Hepatocyte (in vitro differentiated cells): ENCODE measurements at regions not wholly inside any gene's neighbourhood (a gene's known extent, or its start where the extent isn't known, plus 50 kb on each side); places are given as distances from the start of the nearest gene placed in this dataset.

Experiments used
- DNase-seq: peaks from one replicate; pipeline ENCODE4 v3.0.0-alpha.2; 2016; ENCODE audit warnings: low spot score
- H2AFZ ChIP-seq: fragments of 200-600 bp; sonication (generic); 2 replicates; pipeline ENCODE4 v1.6.0; 2016; ENCODE audit warnings: antibody characterized with exemption, mild to moderate bottlenecking
- H3K27ac ChIP-seq: fragments of 200-600 bp; sonication (generic); 2 replicates; pipeline ENCODE4 v1.5.1; 2016; ENCODE audit warnings: mild to moderate bottlenecking
- H3K27me3 ChIP-seq: fragments of 200-600 bp; sonication (generic); 2 replicates; pipeline ENCODE4 v1.6.1; 2016
- H3K36me3 ChIP-seq: fragments of 200-600 bp; sonication (generic); replicated peaks from 2 replicates; pipeline ENCODE4 v1.5.1; 2016; ENCODE audit warnings: low read depth; ENCODE audit not compliant: insufficient read depth
- H3K4me1 ChIP-seq: fragments of 200-600 bp; sonication (generic); 2 replicates; pipeline ENCODE4 v1.5.1; 2016; ENCODE audit warnings: mild to moderate bottlenecking, moderate library complexity; ENCODE audit not compliant: insufficient read depth
- H3K4me2 ChIP-seq: fragments of 200-600 bp; sonication (generic); 2 replicates; pipeline ENCODE4 v1.6.0; 2016
- H3K4me3 ChIP-seq: fragments of 200-600 bp; sonication (generic); 2 replicates; pipeline ENCODE4 v1.5.1; 2016; ENCODE audit warnings: mild to moderate bottlenecking
- H3K79me2 ChIP-seq: fragments of 200-600 bp; sonication (generic); 2 replicates; pipeline ENCODE4 v1.6.0; 2017; ENCODE audit warnings: mild to moderate bottlenecking
- H3K9me2 ChIP-seq: fragments of 200-600 bp; sonication (generic); replicated peaks from 2 replicates; pipeline ENCODE4 v1.6.0; 2017; ENCODE audit warnings: mild to moderate bottlenecking; ENCODE audit not compliant: insufficient read depth
- H3K9me3 ChIP-seq: fragments of 200-600 bp; sonication (generic); 2 replicates; pipeline ENCODE4 v1.5.1; 2016; ENCODE audit warnings: low read depth, mild to moderate bottlenecking
- H4K20me1 ChIP-seq: fragments of 200-600 bp; sonication (generic); 2 replicates; pipeline ENCODE4 v1.6.0; 2016; ENCODE audit warnings: mild to moderate bottlenecking; ENCODE audit not compliant: insufficient read depth, poor library complexity, severe bottlenecking
- EZH2 ChIP-seq: fragments of 200-600 bp; sonication (generic); IDR thresholded peaks from 2 replicates; pipeline ENCODE4 v1.6.1; 2016; ENCODE audit warnings: antibody characterized with exemption, mild to moderate bottlenecking, borderline replicate concordance
- EZH2phosphoT487 ChIP-seq: fragments of 200-600 bp; sonication (generic); IDR thresholded peaks from one replicate; pipeline ENCODE4 v1.6.1; 2018; ENCODE audit warnings: antibody characterized with exemption, mild to moderate bottlenecking, low read depth, moderate library complexity; ENCODE audit not compliant: unreplicated experiment, severe bottlenecking
- WGBS: methylation state at CpG from one replicate; pipeline ENCODE4 v1.1.6; 2016; ENCODE audit warnings: low lambda C conversion rate; ENCODE audit errors: missing lambda C conversion rate; 5-methylcytosine and 5-hydroxymethylcytosine counted together
- TF ChIP-seq, protein P1 (sequence below): fragments of 200-600 bp; sonication (generic); IDR thresholded peaks from 2 replicates; pipeline ENCODE4 v1.5.1; 2016; ENCODE audit warnings: antibody characterized with exemption, mild to moderate bottlenecking; ENCODE audit not compliant: poor library complexity

DNA sequence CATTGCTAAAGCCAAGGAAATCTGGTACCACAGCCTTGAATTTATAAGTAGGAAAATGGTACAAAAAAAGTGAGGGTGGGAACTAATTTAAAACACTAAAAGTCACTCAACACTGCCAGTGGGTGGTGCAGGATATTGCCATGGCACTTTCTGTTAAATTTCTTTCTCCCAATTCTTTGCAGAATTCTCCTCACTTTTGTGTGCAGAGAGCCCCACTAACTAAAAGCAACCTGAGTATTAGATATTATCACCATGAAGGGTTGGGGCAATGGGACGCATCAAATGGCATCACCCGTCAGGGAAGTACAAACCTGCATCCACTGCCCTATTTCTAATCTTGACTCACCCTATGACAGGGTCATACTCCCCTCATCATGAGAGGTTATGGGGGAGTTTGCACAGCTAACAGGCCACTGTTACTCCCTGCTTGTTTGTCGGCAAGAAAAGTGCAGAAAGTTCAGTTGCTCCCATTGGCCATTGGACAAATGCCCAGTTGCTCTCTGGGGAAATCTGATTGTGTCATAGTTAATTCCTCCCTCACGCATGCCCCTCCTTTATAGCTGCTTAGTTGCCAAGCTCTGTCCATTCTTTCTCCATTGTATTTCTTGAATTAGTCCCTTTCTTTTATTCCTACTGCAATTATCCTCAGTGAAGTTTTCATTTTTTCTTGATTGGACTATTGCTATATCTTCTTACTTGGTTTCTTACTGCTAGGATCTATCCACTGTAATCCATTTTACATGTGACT lies 93.8 kb upstream of the BLID start:
- Histone ChIP-seq H3K4me1 (peaks cover 27% of the 10 kb centered on the region), H3K36me3 (no peaks in the 10 kb centered on the region), H3K4me2 (no peak overlapping the region), H4K20me1 (no peaks in the 10 kb centered on the region), H3K27ac (peak overlapping the region; percentile 32), H3K9me3 (no peaks in the 10 kb centered on the region), H3K4me3 (no peak overlapping the region), H3K27me3 (no peaks in the 10 kb centered on the region), H3K9me2 (no peaks in the 10 kb centered on the region), H3K79me2 (no peaks in the 10 kb centered on the region), H2AFZ (no peak overlapping the region)
- 75% methylated on average over 4 of the region's 4 CpGs for WGBS
- TF ChIP-seq EZH2, result no peak
- TF ChIP-seq EZH2phosphoT487, result no peak
- TF ChIP-seq, protein P1, sequence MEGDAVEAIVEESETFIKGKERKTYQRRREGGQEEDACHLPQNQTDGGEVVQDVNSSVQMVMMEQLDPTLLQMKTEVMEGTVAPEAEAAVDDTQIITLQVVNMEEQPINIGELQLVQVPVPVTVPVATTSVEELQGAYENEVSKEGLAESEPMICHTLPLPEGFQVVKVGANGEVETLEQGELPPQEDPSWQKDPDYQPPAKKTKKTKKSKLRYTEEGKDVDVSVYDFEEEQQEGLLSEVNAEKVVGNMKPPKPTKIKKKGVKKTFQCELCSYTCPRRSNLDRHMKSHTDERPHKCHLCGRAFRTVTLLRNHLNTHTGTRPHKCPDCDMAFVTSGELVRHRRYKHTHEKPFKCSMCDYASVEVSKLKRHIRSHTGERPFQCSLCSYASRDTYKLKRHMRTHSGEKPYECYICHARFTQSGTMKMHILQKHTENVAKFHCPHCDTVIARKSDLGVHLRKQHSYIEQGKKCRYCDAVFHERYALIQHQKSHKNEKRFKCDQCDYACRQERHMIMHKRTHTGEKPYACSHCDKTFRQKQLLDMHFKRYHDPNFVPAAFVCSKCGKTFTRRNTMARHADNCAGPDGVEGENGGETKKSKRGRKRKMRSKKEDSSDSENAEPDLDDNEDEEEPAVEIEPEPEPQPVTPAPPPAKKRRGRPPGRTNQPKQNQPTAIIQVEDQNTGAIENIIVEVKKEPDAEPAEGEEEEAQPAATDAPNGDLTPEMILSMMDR, result no peak
- DNase-seq, result peak; percentile 42

DNA sequence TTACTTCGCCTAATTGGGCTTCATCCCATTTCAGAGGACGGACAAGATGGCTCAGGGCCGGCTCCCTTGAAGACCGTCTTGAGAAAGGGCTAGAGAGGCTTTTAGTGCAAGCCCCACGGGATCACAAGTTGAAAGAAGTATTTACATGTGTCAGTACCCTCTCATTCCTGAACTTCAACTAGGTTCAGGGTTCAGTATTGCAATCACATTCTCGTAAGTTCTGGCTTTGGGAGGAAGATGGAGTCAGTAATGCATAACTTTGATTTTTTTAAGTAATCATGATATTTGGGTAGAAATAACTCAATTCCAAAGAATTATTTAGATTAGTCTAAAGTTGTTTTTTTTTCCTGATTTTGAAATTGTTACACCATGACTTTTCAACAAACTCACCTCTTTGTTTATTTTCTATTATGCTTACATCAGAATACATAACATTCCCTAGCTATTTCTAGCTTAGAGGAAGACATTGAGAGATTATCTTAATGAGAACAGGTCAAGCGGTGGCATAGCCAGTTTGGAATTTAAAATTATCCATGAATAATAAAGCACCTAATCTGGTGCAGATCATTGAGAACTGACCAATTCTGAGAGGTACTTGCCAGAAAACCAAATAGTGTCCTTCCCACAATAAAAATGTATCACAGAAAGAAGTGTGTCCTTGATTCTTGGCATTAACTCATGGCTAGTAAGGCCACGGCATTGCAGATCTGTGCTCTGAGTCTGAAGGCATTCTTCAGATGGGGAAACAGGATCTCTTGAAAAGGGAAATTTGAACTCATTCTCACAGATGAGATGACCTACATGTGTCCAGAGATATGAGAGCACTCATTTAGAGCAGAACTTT lies 92.1 kb upstream of the BLID start:
- TF ChIP-seq EZH2phosphoT487, result no peak
- TF ChIP-seq, protein P1, result no peak
- H3K4me1 ChIP-seq, result peaks cover 25% of the 10 kb centered on the region
- H3K9me3 ChIP-seq, result no peaks in the 10 kb centered on the region
- peak overlapping the region; percentile 85 for H3K27ac ChIP-seq
- H3K4me3 ChIP-seq, result no peak overlapping the region
- no peaks in the 10 kb centered on the region for H3K27me3 ChIP-seq
- DNase-seq, result no peak
- no peak overlapping the region for H2AFZ ChIP-seq
- no peaks in the 10 kb centered on the region for H3K9me2 ChIP-seq
- no peaks in the 10 kb centered on the region for H3K79me2 ChIP-seq
- no peaks in the 10 kb centered on the region for H3K36me3 ChIP-seq
- peak overlapping the region; percentile 62 for H3K4me2 ChIP-seq
- no peaks in the 10 kb centered on the region for H4K20me1 ChIP-seq
- WGBS, result 70% methylated on average over 8 of the region's 8 CpGs

DNA sequence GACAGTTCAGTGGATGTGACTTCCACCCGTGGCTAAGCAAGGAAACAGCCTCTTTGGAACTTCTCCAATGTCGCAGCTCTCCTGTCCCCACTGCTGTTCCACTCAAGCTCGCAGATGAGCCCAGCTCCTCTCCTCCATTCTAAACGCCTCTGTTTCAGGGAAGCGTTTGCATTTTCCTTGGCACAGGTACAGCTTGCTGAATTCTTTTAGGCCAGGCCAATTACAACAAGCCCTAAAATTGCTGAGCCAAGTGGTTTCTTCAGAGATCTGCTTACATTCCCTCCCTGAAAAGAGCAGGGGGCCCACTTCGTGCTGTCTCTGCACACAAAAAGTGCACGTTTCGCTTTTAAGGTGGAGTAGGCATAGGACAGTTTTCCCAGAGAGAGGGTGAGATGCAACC lies 91.5 kb upstream of the BLID start:
- Histone ChIP-seq H3K4me3 (no peak overlapping the region), H4K20me1 (no peaks in the 10 kb centered on the region), H3K4me1 (peaks cover 28% of the 10 kb centered on the region), H3K4me2 (peak overlapping the region; percentile 62), H3K27ac (peak overlapping the region; percentile 85), H3K27me3 (no peaks in the 10 kb centered on the region), H3K79me2 (no peaks in the 10 kb centered on the region), H3K36me3 (no peaks in the 10 kb centered on the region), H3K9me2 (no peaks in the 10 kb centered on the region), H2AFZ (no peak overlapping the region), H3K9me3 (no peaks in the 10 kb centered on the region)
- DNase-seq, result peak; percentile 64
- TF ChIP-seq EZH2phosphoT487 (no peak), EZH2 (no peak)
- TF ChIP-seq, protein P1, result no peak
- WGBS, result 53% methylated on average over 8 of the region's 8 CpGs
